ENCODE measurements at regions not wholly inside any gene's neighbourhood (a gene's known extent, or its start where the extent isn't known, plus 50 kb on each side); places are given as distances from the start of the nearest gene placed in this dataset.

GRCh38 chr2:49861821-49862220 lies 707.5 kb upstream of the FSHR start:
- in situ Hi-C loops (cut with HindIII; ENCODE audit: low pct_unique_long_range_greater_than_20kb, low sequenced_read_pairs) (no loop called here), intact Hi-C loops (cut with micrococcal nuclease; ENCODE audit: unreplicated experiment) (no loop called here)
- POLR2A ChIA-PET = no interaction called here
- TF ChIP-seq TCF7L2 (IDR thresholded peaks at IDR 0.05; ENCODE audit: low read depth, low read length) = no peak
- no peak for TF ChIP-seq REST (IDR thresholded peaks at IDR 0.05; ENCODE audit: insufficient read depth in 1 of 2, low read depth in 2 of 2, low read length in 1 of 2)
- TF ChIP-seq CTCF (IDR thresholded peaks at IDR 0.05) = no peak
- no peak for TF ChIP-seq POLR2AphosphoS5 (IDR thresholded peaks at IDR 0.05; ENCODE audit: low read depth, low read length)
- no peak for TF ChIP-seq SIN3A (IDR thresholded peaks at IDR 0.05; ENCODE audit: borderline replicate concordance, insufficient read depth, low read depth, low read length)
- CTCF ChIA-PET = no interaction called here
- ATAC-seq = no peak
- no peak overlapping the region for H3K27ac ChIP-seq (ENCODE audit: low read length)
- no peaks in the 10 kb centered on the region for H3K9me3 ChIP-seq (ENCODE audit: control insufficient read depth, insufficient read depth, low read depth, low read length)
- no peak for DNase-seq (ENCODE audit: low read depth, low spot score)
- BruUV-seq (replicated peaks) = no TSS peak
- no peaks in the 10 kb centered on the region for H3K36me3 ChIP-seq (ENCODE audit: control insufficient read depth, insufficient read depth, low read length)
- H3K4me1 ChIP-seq (ENCODE audit: control insufficient read depth, insufficient read depth, low read length) = no peaks in the 10 kb centered on the region
- H3K4me3 ChIP-seq (ENCODE audit: low read depth in 2 of 2, low read length in 2 of 2) = no peak overlapping the region
- H3K27me3 ChIP-seq (ENCODE audit: control insufficient read depth, insufficient read depth, low read length) = no peaks in the 10 kb centered on the region

DNA sequence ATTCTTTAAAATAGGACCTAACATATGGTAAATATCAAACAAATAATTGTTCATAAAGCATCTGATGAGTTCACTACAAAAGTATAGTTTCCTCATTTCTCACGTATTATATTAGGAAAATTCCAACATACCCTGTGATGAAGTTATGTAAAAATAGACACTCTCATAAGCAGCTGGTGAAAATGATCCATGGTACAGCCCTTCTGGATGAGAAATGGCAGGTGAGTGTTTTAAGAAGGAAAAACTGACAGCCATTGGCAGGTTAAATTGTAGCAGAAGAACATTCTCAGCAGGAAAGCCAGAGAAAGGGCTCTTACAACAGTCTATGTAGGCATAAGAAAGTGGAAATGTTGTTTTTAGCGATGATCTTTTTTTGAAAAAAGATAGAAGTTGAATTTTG lies 706.5 kb upstream of the FSHR start:
- no peaks in the 10 kb centered on the region for H3K27me3 ChIP-seq (ENCODE audit: control insufficient read depth, insufficient read depth, low read length)
- no TSS peak for BruUV-seq (replicated peaks)
- H3K4me1 ChIP-seq (ENCODE audit: control insufficient read depth, insufficient read depth, low read length) = no peaks in the 10 kb centered on the region
- DNase-seq (ENCODE audit: low read depth, low spot score) (no peak), ATAC-seq (no peak)
- ChIA-PET POLR2A (no interaction called here), CTCF (no interaction called here)
- no peaks in the 10 kb centered on the region for H3K36me3 ChIP-seq (ENCODE audit: control insufficient read depth, insufficient read depth, low read length)
- H3K4me3 ChIP-seq (ENCODE audit: low read depth in 2 of 2, low read length in 2 of 2) = no peak overlapping the region
- in situ Hi-C loops (cut with HindIII; ENCODE audit: low pct_unique_long_range_greater_than_20kb, low sequenced_read_pairs) = no loop called here
- H3K9me3 ChIP-seq (ENCODE audit: control insufficient read depth, insufficient read depth, low read depth, low read length) = no peaks in the 10 kb centered on the region
- intact Hi-C loops (cut with micrococcal nuclease; ENCODE audit: unreplicated experiment) = no loop called here
- H3K27ac ChIP-seq (ENCODE audit: low read length) = no peak overlapping the region
- TF ChIP-seq POLR2AphosphoS5 (IDR thresholded peaks at IDR 0.05; ENCODE audit: low read depth, low read length) (no peak), SIN3A (IDR thresholded peaks at IDR 0.05; ENCODE audit: borderline replicate concordance, insufficient read depth, low read depth, low read length) (no peak), REST (IDR thresholded peaks at IDR 0.05; ENCODE audit: insufficient read depth in 1 of 2, low read depth in 2 of 2, low read length in 1 of 2) (no peak), CTCF (IDR thresholded peaks at IDR 0.05) (no peak), TCF7L2 (IDR thresholded peaks at IDR 0.05; ENCODE audit: low read depth, low read length) (no peak)

All from Panc1 (cell line).